ENCODE measurements at regions not wholly inside any gene's neighbourhood (a gene's known extent, or its start where the extent isn't known, plus 50 kb on each side); places are given as distances from the start of the nearest gene placed in this dataset.

GRCh38 chr16:86951041-86951822 lies 366.0 kb downstream of the C16orf95 start:
- H3K4me2 ChIP-seq (ENCODE audit: low read length) = no peak overlapping the region
- TF ChIP-seq CTCF (IDR thresholded peaks at IDR 0.05; ENCODE audit: low read depth, low read length) (no peak), EZH2phosphoT487 (IDR thresholded peaks at IDR 0.05; ENCODE audit: low read depth) (no peak)
- no peak overlapping the region for H3K9ac ChIP-seq (ENCODE audit: low read length)
- H3K27ac ChIP-seq (ENCODE audit: low read length) = no peak overlapping the region
- H3K36me3 ChIP-seq (replicated peaks; ENCODE audit: low read depth, low read length) = no peaks in the 10 kb centered on the region
- H3K79me2 ChIP-seq (ENCODE audit: low read length) = no peaks in the 10 kb centered on the region
- no peaks in the 10 kb centered on the region for H4K20me1 ChIP-seq (ENCODE audit: insufficient read depth, low read length)
- no peak overlapping the region for H2AFZ ChIP-seq (ENCODE audit: low read depth, low read length)
- no peak overlapping the region for H3K4me3 ChIP-seq (ENCODE audit: low read length)
- no peaks in the 10 kb centered on the region for H3K4me1 ChIP-seq (ENCODE audit: low read length)
- H3K9me3 ChIP-seq (ENCODE audit: insufficient read depth, low read length) = no peaks in the 10 kb centered on the region
- H3K27me3 ChIP-seq (ENCODE audit: low read depth, low read length) = no peaks in the 10 kb centered on the region

GRCh38 chr16:86951831-86952598 lies 365.2 kb downstream of the C16orf95 start:
- H3K79me2 ChIP-seq (ENCODE audit: low read length) = no peaks in the 10 kb centered on the region
- H3K4me3 ChIP-seq (ENCODE audit: low read length) = no peak overlapping the region
- H2AFZ ChIP-seq (ENCODE audit: low read depth, low read length) = no peak overlapping the region
- H3K9me3 ChIP-seq (ENCODE audit: insufficient read depth, low read length) = no peaks in the 10 kb centered on the region
- H3K27ac ChIP-seq (ENCODE audit: low read length) = no peak overlapping the region
- no peaks in the 10 kb centered on the region for H3K27me3 ChIP-seq (ENCODE audit: low read depth, low read length)
- no peaks in the 10 kb centered on the region for H3K4me1 ChIP-seq (ENCODE audit: low read length)
- no peak overlapping the region for H3K4me2 ChIP-seq (ENCODE audit: low read length)
- H3K9ac ChIP-seq (ENCODE audit: low read length) = no peak overlapping the region
- no peaks in the 10 kb centered on the region for H3K36me3 ChIP-seq (replicated peaks; ENCODE audit: low read depth, low read length)
- TF ChIP-seq CTCF (IDR thresholded peaks at IDR 0.05; ENCODE audit: low read depth, low read length) (no peak), EZH2phosphoT487 (IDR thresholded peaks at IDR 0.05; ENCODE audit: low read depth) (no peak)
- no peaks in the 10 kb centered on the region for H4K20me1 ChIP-seq (ENCODE audit: insufficient read depth, low read length)

- Histone ChIP-seq H2AFZ (ENCODE audit: low read depth, low read length) (no peak overlapping the region), H3K4me1 (ENCODE audit: low read length) (no peaks in the 10 kb centered on the region), H3K9ac (ENCODE audit: low read length) (no peak overlapping the region), H3K36me3 (replicated peaks; ENCODE audit: low read depth, low read length) (no peaks in the 10 kb centered on the region), H3K79me2 (ENCODE audit: low read length) (no peaks in the 10 kb centered on the region), H3K27ac (ENCODE audit: low read length) (no peak overlapping the region), H3K27me3 (ENCODE audit: low read depth, low read length) (no peaks in the 10 kb centered on the region), H3K9me3 (ENCODE audit: insufficient read depth, low read length) (no peaks in the 10 kb centered on the region), H3K4me2 (ENCODE audit: low read length) (no peak overlapping the region), H4K20me1 (ENCODE audit: insufficient read depth, low read length) (no peaks in the 10 kb centered on the region), H3K4me3 (ENCODE audit: low read length) (no peak overlapping the region)
- TF ChIP-seq CTCF (IDR thresholded peaks at IDR 0.05; ENCODE audit: low read depth, low read length) = no peak
- no peak for TF ChIP-seq EZH2phosphoT487 (IDR thresholded peaks at IDR 0.05; ENCODE audit: low read depth)
Observed at GRCh38 chr16:86952769-86953168, 364.4 kb downstream of the C16orf95 start.

- no peak overlapping the region for H3K4me3 ChIP-seq (ENCODE audit: low read length)
- no peaks in the 10 kb centered on the region for H3K36me3 ChIP-seq (replicated peaks; ENCODE audit: low read depth, low read length)
- H3K27me3 ChIP-seq (ENCODE audit: low read depth, low read length) = no peaks in the 10 kb centered on the region
- no peaks in the 10 kb centered on the region for H3K4me1 ChIP-seq (ENCODE audit: low read length)
- H3K9ac ChIP-seq (ENCODE audit: low read length) = no peak overlapping the region
- H3K9me3 ChIP-seq (ENCODE audit: insufficient read depth, low read length) = no peaks in the 10 kb centered on the region
- no peak overlapping the region for H3K27ac ChIP-seq (ENCODE audit: low read length)
- H4K20me1 ChIP-seq (ENCODE audit: insufficient read depth, low read length) = no peaks in the 10 kb centered on the region
- no peak overlapping the region for H3K4me2 ChIP-seq (ENCODE audit: low read length)
- H3K79me2 ChIP-seq (ENCODE audit: low read length) = no peaks in the 10 kb centered on the region
- TF ChIP-seq CTCF (IDR thresholded peaks at IDR 0.05; ENCODE audit: low read depth, low read length) (no peak), EZH2phosphoT487 (IDR thresholded peaks at IDR 0.05; ENCODE audit: low read depth) (no peak)
- no peak overlapping the region for H2AFZ ChIP-seq (ENCODE audit: low read depth, low read length)
Observed at GRCh38 chr16:86953631-86954391, 363.4 kb downstream of the C16orf95 start.
